OCI-LY1 (cell line): ENCODE measurements at regions not wholly inside any gene's neighbourhood (a gene's known extent, or its start where the extent isn't known, plus 50 kb on each side); places are given as distances from the start of the nearest gene placed in this dataset.
"Not testable (repeated sequence)": the region's sequence is repeated elsewhere in the genome, so short reads cannot be mapped to it uniquely, and the experiment has no call there.

Source experiments
- CTCF ChIP-seq: fragments of 200-600 bp; sonication (generic), shearing (Covaris generic); IDR thresholded peaks from 2 replicates; pipeline ENCODE4 v1.5.1; 2017; ENCODE audit warnings: mild to moderate bottlenecking, antibody characterized with exemption, low read length, moderate library complexity, mixed read lengths
- EZH2 ChIP-seq: fragments of 200-600 bp; sonication (generic), shearing (Covaris generic); IDR thresholded peaks from 2 replicates; pipeline ENCODE4 v1.8.0; 2017; ENCODE audit warnings: borderline replicate concordance, mixed run types, mild to moderate bottlenecking, antibody characterized with exemption, low read length, moderate library complexity, mixed read lengths

- TF ChIP-seq EZH2, CTCF: not testable (repeated sequence)
Measured at GRCh38 chr2:185687001-185687400, 51.6 kb upstream of the FSIP2 start.
